IPS-NIHi7 (cell line): ENCODE measurements at regions not wholly inside any gene's neighbourhood (a gene's known extent, or its start where the extent isn't known, plus 50 kb on each side); places are given as distances from the start of the nearest gene placed in this dataset.
"Not testable (repeated sequence)": the region's sequence is repeated elsewhere in the genome, so short reads cannot be mapped to it uniquely, and the experiment has no call there.

Source experiments
- DNase-seq: peaks from one replicate; pipeline ENCODE4 v3.0.0; 2012; ENCODE audit warnings: mixed read lengths; ENCODE audit errors: extremely low spot score

DNA sequence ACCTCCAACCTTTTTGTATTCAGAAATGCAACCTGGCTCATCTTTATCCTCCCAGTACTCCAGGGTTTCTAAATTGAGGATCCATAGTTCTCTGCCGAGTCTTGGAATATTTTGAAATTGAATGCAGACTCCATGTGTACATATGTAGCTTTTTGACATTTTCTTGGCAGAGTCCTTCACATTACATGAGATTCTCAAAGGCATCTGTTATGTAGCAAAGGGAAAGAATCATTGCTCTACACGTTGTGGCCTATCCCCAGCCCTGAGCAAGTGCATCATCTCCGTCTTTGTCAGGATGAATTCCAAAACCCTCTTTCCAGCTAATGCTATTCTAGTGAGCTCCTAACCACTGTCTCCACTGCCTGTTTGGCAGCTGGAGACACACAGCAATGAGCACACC lies 742.9 kb downstream of the DHX35 start:
- no peak for DNase-seq

DNA sequence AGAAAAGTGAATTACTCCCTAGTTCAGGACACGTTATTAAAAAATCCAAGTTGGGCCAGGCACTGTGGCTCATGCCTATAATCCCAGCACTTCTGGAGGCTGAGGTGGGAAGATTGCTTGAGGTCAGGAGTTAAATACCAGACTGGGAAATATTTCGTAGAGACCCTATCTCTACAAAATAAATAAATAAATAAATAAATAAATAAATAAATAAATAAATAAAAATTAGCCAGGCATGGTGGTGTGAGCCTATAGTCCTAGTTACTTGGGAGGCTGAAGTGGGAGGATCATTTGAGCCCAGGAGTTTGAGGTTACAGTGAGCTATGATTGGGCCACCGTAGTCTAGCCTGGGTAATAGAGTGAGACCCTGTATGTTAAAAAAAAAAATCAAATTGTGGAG lies 741.2 kb downstream of the DHX35 start:
- not testable (repeated sequence) for DNase-seq

DNA sequence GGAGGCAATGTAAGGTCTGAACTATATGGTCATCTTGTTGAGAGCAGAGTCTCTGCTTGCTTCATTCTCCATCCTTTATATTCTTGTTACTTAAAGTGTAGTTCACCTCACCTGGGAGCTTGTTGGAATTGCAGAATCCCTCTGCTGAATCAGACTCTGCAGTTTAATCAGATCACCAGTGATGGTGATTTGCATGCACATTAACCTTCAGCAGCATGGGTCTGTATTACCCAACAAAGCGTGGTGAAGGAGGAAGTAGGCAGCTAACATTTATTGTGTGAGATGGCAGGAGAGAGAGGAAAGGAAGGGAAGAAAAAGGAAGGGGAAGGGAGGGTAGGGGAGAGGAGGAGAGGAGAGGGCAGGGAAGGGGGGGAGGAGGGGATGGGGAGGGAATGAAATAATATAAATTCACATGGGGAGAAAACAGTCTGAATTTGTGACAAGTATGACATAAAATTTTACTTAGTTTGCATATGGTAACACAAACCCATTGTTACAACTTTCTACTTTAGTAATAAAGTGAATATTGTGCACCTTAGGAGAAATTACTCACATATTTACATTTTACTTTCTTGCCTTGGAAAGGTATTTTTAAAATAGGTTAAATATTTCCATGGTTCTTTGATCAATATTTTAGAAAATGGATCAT lies 740.7 kb downstream of the DHX35 start:
- DNase-seq, result no peak

DNA sequence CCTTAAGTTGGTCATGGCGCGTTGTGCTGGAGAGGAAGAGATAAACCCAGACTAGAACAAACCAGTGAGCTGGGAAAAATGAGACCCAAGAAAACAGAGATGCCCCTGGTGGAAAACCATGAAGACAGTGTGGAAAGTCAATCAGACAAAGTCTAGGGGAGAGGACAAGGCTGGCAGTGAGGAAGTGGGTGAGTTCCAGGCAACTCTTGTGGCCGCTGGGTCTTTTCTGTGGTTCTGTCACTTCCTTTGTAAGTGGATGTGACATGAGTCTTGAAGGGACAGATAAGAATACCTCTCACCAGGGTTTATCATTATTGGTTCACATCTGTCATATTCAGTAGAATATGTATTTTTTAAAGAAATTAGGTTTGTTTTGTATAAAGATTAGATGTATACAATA lies 738.4 kb downstream of the DHX35 start:
- no peak for DNase-seq

DNA sequence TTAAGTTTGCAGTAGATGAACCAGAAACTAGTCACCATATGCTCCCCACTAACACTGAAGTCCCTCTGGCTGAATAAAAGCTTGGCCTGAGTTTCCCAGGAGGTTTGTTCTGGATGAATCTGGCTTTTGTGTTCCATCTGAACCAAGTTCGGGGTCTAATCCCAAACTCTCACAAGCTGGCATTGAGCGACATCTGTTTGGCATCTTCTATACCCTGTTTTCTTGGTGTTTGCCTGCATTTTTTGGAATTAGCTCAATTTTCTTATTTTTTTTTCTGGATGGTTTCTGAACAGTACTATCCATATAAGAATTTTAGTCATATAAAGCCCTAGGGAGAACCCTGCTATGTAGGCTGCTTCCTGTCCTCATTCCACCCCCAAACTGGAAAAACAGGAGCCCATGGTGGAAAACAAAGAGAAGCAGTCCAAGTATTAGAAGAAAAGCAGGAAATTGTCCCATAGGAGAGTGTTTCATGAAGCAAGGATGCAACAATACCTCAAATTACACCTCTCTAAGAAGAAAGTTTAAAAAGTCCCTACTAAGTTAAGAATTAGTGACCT lies 737.1 kb downstream of the DHX35 start:
- DNase-seq, result no peak

DNA sequence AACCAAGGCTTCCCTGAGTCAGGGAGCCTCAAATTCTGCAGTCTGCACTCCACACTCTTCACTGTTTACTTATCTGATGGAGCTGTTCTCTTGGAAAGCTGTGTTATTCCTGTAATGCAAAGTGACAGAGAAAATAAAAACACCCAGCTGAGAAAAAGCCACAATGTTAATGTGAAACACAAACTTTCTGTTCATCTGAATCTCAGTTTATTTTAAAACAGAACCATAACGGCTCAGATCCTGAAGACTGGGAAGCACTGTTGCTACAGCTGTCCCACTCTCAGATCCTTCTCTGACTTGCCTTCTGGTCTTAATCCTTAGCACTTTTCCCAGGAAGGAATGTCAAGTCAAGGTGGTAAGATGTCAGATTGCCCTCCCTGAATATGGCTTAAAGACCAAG lies 736.6 kb downstream of the DHX35 start:
- DNase-seq, result no peak

DNA sequence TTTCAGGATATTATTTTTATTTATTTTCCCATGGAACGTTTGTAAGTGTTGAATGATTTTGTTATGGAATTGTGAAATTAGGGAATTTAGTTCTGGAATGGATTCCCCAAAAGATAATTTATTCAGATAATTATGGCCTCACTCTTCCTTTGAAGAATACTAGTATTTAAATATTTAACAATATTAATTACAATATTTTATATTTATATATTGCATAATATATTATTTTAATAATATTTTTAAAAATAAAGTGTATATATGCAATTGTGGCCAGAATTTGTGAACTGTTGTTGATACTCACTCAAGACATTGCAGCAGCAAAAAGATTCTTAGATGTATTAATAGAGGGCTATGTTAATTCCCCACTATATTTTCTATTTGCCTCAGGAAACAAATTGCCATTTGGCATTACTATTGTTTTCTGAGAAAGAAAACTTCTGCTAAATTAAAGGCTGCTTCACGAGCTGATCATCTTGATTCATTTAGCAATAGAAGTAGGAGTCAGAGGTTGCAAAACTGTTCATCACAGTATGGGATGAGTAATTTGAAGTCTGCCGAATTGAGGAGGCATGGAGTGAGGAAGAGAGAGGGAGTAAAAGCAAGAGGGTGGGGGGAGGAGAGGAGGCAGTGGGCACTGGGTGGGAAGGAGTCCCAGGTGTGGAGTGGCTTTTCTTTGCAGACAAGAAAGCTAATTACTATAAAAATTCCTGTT lies 729.2 kb downstream of the DHX35 start:
- no peak for DNase-seq

DNA sequence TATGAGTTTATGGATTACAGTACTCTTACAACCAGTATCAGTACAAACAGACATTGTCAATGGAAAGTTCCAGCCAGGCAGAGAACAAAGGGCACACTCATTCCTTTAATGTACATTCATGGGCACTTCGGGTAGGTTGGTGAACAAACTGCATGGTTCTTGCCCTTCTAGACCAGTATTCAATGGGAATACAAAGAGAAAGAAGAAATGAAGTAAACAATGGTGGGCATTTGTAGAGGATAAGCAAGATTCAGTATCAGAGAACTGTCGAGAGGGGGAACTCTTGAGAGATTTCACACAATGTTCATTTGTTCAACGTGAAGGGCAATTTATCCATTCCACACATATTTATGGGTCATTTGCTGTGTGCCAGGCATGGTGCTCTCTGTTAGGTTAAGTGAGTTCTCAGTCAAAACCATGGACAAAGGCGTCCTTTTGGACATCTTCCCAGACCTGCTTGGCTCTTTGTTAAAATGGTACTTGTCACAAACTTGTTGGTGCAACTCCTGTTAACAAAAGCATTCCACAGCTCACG lies 714.8 kb downstream of the DHX35 start:
- peak; percentile 45 for DNase-seq

DNA sequence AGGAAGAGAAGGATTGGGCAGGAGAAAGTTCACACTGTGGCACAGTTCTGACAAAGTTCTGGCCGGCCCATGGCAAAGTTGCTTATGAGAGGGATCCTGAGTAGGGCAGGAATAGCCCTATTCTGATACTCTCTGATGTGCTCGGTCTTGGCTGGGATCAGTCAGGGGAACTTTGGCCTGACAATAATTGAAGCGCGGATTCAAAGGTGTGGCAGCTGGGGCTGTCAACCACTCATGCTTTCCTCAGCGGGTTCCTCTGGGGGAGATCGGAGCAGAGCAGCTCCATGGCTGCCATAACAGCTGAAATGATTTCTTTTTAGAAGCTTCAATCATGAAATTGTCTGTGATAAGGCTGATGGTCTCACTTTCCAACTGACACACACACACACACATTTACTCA lies 714.1 kb downstream of the DHX35 start:
- no peak for DNase-seq

- no peak for DNase-seq
These were observed 712.7 kb downstream of the DHX35 start for GRCh38 chr20:39674842-39675241.

GRCh38 chr20:39670988-39671387 lies 708.8 kb downstream of the DHX35 start:
- no peak for DNase-seq

- DNase-seq, result no peak
These were observed 707.5 kb downstream of the DHX35 start for GRCh38 chr20:39669659-39670058.

GRCh38 chr20:39668038-39668437 lies 705.9 kb downstream of the DHX35 start:
- no peak for DNase-seq

DNA sequence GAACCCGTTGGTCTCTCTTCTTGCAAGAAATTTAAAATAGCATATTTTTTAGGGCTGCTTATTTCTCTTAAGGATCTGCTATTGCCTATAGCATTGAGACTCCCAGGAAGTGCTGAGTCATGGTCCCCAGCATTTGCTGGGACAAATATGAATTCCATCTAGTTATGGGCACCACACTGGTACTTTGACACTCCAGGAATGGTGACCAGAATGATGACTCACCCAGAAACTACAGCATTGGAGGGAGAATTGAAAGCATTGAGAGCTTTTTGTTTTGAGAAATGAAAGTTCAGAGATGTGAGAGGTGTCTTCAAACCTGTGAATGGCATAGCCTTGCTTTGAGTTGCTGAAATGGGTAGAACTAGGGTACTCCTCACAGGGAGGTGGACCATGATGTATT lies 699.7 kb downstream of the DHX35 start:
- DNase-seq, result no peak

- no peak for DNase-seq
These were observed 698.8 kb downstream of the DHX35 start for GRCh38 chr20:39660965-39661364.

DNA sequence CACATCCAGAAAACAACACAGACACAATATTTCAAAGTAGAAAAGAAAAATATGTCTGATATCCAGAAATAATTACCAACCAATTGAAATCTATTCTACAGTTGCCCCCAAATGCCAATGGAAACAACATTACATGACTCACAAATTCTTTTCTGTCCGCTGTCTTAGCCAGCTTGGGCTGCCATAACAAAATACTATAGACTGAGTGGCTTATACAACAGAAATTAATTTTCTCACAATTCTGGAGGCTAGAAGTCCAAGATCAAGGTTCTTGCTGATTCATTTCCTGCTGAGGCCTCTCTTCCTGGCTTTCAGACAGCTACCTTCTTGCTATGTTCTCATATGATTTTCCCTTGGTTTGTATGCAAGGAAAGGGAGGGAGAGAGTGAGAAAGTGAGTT lies 698.1 kb downstream of the DHX35 start:
- DNase-seq, result no peak

DNA sequence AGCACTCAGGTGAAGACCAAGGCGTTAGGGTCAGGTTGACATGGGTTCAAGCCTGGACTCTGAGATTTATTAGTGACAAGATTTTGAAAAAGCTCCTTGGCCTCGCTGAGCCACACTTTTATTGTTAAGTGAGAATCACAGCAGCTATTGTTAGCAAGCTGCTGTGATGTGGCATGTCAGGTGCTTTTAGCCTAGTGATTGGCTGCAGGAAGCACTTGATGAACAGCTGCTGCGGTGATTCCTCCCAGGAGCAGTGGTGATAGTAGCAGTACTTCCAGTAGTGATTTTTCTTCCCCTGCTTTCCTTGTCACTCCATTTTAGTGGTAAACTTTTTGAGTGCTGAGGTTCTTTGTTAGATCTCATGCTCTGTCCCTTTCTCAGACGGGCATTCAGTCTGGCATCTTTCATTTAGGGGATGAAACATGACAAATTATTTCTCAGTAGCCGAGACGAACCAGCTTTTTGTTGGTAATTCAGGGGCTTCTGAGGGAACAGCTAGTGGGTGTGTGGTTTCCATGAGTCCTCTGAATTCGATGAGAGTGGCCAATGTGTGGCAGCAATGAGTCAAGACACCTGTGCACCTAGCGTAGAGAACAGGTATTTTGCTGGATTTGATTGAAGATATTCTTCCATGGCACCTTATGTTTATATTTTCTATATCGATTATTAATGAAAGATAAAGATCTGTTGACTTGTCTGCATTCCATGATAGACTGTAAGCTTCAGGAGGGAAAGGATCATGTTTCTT lies 696.7 kb downstream of the DHX35 start:
- no peak for DNase-seq

GRCh38 chr20:39654171-39654570 lies 692.0 kb downstream of the DHX35 start:
- DNase-seq, result no peak

GRCh38 chr20:39651645-39652325 lies 689.6 kb downstream of the DHX35 start:
- DNase-seq, result no peak

DNA sequence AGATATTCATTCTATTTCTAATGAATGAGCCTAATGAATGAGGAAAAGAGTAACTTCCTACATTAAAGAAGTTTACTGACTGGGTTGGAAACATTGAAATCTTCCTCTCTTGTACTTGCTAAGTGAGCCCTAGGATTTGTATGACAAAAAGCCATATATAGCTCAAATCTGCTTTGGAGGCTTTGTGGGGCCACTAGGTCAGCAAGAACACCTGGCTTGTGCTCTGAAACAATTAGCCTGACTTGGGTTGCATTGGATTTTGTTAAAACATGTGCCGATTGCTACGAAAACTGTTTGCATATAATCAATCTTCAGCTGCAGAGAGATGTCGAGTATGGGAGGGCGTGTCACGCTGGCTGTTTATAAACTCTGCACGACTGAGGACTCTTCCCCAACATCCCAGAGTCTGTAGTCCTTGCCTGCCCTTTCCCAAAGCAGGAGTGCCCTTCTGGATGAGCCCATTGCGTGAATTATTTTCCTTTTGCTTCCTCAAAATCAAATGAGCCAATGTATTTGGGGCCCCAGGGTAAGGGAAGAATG lies 684.8 kb downstream of the DHX35 start:
- no peak for DNase-seq

GRCh38 chr20:39645131-39645530 lies 683.0 kb downstream of the DHX35 start:
- DNase-seq, result no peak

DNA sequence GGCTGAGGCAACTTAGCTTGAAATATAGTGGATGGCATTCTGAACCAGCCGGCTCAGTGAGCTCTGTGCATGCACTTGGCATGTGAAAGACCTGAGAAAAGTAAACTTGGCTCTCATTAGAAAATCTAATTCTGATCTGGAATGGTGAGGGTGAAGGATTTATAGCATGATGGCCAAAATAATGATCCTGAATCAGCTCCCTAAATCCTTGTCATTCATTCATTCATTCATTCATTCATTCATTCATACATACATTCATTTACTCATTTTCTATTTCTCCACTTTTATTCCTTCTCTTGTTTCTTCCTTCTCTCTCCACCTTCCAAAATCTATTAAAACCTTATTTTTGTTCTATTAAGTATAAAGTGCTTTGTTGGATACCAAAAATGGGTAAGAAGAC lies 681.1 kb downstream of the DHX35 start:
- no peak for DNase-seq
